GM12864 (cell line): ENCODE measurements at regions not wholly inside any gene's neighbourhood (a gene's known extent, or its start where the extent isn't known, plus 50 kb on each side); places are given as distances from the start of the nearest gene placed in this dataset.

Source experiments
- DNase-seq: peaks from one replicate; pipeline ENCODE4 v3.0.0-alpha.2; 2011; ENCODE audit warnings: low read depth
- H3K4me3 ChIP-seq: 2 replicates; pipeline ENCODE4 v1.5.1; 2011; ENCODE audit warnings: mild to moderate bottlenecking, low read depth, low read length, control low read depth
- TF ChIP-seq, protein P1 (sequence below): IDR thresholded peaks from 2 replicates; pipeline ENCODE4 v1.5.1; 2011; ENCODE audit warnings: low read depth, mild to moderate bottlenecking, moderate library complexity, low read length, control low read depth, inconsistent platforms; ENCODE audit errors: missing control alignments

- DNase-seq, result no peak
- TF ChIP-seq, protein P1, sequence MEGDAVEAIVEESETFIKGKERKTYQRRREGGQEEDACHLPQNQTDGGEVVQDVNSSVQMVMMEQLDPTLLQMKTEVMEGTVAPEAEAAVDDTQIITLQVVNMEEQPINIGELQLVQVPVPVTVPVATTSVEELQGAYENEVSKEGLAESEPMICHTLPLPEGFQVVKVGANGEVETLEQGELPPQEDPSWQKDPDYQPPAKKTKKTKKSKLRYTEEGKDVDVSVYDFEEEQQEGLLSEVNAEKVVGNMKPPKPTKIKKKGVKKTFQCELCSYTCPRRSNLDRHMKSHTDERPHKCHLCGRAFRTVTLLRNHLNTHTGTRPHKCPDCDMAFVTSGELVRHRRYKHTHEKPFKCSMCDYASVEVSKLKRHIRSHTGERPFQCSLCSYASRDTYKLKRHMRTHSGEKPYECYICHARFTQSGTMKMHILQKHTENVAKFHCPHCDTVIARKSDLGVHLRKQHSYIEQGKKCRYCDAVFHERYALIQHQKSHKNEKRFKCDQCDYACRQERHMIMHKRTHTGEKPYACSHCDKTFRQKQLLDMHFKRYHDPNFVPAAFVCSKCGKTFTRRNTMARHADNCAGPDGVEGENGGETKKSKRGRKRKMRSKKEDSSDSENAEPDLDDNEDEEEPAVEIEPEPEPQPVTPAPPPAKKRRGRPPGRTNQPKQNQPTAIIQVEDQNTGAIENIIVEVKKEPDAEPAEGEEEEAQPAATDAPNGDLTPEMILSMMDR, result no peak
These were observed 159.6 kb upstream of the RTL1 start for GRCh38 chr14:101063121-101063520.

GRCh38 chr14:101064121-101064661 lies 160.7 kb upstream of the RTL1 start:
- TF ChIP-seq, protein P1, result no peak
- no peak for DNase-seq
- no peak overlapping the region for H3K4me3 ChIP-seq

More at GRCh38 chr14:101063121-101063520, 159.6 kb upstream of the RTL1 start:
- H3K4me3 ChIP-seq, result no peak overlapping the region

DNA sequence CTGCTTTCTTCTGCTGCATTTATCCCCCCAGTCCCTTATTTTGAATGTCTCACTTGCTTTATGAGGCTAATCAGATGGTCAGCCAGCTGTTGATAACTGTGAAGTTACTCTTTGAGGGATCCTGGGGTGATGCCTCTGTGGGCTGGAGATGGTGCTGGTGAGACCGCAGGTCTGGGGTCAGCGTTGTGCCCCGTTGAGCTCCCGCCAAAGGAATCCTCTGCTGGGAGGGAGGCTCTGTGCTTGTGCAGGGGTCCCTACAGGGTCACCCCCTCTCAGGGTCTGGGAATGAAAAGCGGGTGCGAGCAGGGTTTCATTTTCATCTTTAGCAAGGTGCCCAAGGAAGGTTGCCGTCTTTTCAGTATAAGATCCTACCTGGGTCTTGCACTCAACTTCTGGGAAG lies 161.2 kb upstream of the RTL1 start:
- TF ChIP-seq, protein P1, result no peak
- DNase-seq, result no peak
- H3K4me3 ChIP-seq, result no peak overlapping the region

DNA sequence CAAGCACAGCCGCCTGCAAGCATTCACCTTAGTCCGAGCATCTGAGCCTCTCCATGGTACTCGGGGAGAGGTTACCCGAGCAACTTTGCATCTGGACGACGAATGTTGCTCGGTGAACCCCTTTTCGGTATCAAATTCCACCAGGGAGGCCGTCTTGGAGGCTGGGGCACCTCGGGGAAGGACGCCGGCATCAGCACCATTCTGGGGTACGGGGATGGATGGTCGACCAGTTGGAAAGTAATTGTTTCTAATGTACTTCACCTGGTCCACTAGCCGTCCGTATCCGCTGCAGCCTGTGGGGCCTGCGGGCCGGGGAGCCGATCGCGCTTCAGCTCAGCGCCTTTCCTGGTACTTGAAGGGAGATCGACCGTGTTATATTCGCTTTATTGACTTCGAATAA lies 161.7 kb upstream of the RTL1 start:
- no peak for DNase-seq
- no peak overlapping the region for H3K4me3 ChIP-seq
- TF ChIP-seq, protein P1, result no peak

- TF ChIP-seq, protein P1, result no peak
- H3K4me3 ChIP-seq, result no peak overlapping the region
- no peak for DNase-seq
These were observed 162.5 kb upstream of the RTL1 start for GRCh38 chr14:101065696-101066694.

- H3K4me3 ChIP-seq, result no peak overlapping the region
- DNase-seq, result no peak
- TF ChIP-seq, protein P1, result no peak
These were observed 163.4 kb upstream of the RTL1 start for GRCh38 chr14:101066826-101067510.
